LNCAP (cell line): ENCODE measurements at regions not wholly inside any gene's neighbourhood (a gene's known extent, or its start where the extent isn't known, plus 50 kb on each side); places are given as distances from the start of the nearest gene placed in this dataset.

ENCODE experiments used
- CTCF ChIP-seq: fragments of 450-650 bp; IDR thresholded peaks from 2 replicates; pipeline ENCODE4 v1.5.1; 2017; ENCODE audit warnings: mild to moderate bottlenecking

- TF ChIP-seq CTCF, result no peak
These were observed 1269.7 kb upstream of the ZEB2 start for GRCh38 chr2:145789636-145790035.

GRCh38 chr2:145777914-145778313 lies 1258.0 kb upstream of the ZEB2 start:
- no peak for TF ChIP-seq CTCF

- TF ChIP-seq CTCF, result no peak
These were observed 1257.4 kb upstream of the ZEB2 start for GRCh38 chr2:145777297-145777696.

- no peak for TF ChIP-seq CTCF
These were observed 1255.7 kb upstream of the ZEB2 start for GRCh38 chr2:145775591-145775990.

- no peak for TF ChIP-seq CTCF
These were observed 1251.6 kb upstream of the ZEB2 start for GRCh38 chr2:145771525-145771924.

GRCh38 chr2:145769011-145769716 lies 1249.2 kb upstream of the ZEB2 start:
- no peak for TF ChIP-seq CTCF

GRCh38 chr2:145765874-145766273 lies 1246.0 kb upstream of the ZEB2 start:
- no peak for TF ChIP-seq CTCF

GRCh38 chr2:145764631-145765030 lies 1244.7 kb upstream of the ZEB2 start:
- no peak for TF ChIP-seq CTCF
